Spinal cord (tissue), 9 donors: ENCODE measurements at regions not wholly inside any gene's neighbourhood (a gene's known extent, or its start where the extent isn't known, plus 50 kb on each side); places are given as distances from the start of the nearest gene placed in this dataset.
"Not testable (repeated sequence)": the region's sequence is repeated elsewhere in the genome, so short reads cannot be mapped to it uniquely, and the experiment has no call there.

Source experiments
- DNase-seq, 6 donors: peaks; one replicate each; pipeline versions ENCODE4 v3.0.0 to v3.0.0-alpha.2; 2013 to 2015; ENCODE audit warnings: low spot score in 6 of 6, low read depth in 4 of 6
- H3K27ac ChIP-seq: one replicate; pipeline ENCODE4 v1.5.1; 2013; ENCODE audit warnings: low read depth, low read length, control low read depth
- H3K27me3 ChIP-seq: one replicate; pipeline ENCODE4 v1.6.1; 2013; ENCODE audit warnings: low read length; ENCODE audit not compliant: control insufficient read depth, insufficient read depth
- H3K36me3 ChIP-seq: one replicate; pipeline ENCODE4 v1.6.1; 2013; ENCODE audit warnings: low read length; ENCODE audit not compliant: control insufficient read depth, insufficient read depth
- H3K4me1 ChIP-seq: one replicate; pipeline ENCODE4 v1.6.1; 2013; ENCODE audit warnings: low read length; ENCODE audit not compliant: control insufficient read depth, insufficient read depth
- H3K4me3 ChIP-seq: one replicate; pipeline ENCODE4 v1.5.1; 2013; ENCODE audit warnings: low read depth, low read length, control low read depth
- H3K9me3 ChIP-seq: one replicate; pipeline ENCODE4 v1.6.1; 2013; ENCODE audit warnings: low read length; ENCODE audit not compliant: control insufficient read depth, insufficient read depth
- WGBS: methylation state at CpG from one replicate; pipeline ENCODE4 v1.1.5; 2013; ENCODE audit warnings: missing lambda C conversion rate; ENCODE audit not compliant: insufficient coverage; 5-methylcytosine and 5-hydroxymethylcytosine counted together
- donor health status: healthy.

GRCh38 chr2:186972281-186972970 lies 123.5 kb upstream of the ZSWIM2 start:
- Histone ChIP-seq H3K27me3 (no peaks in the 10 kb centered on the region), H3K27ac (no peak overlapping the region), H3K4me1 (no peaks in the 10 kb centered on the region), H3K36me3 (no peaks in the 10 kb centered on the region), H3K9me3 (no peaks in the 10 kb centered on the region), H3K4me3 (no peak overlapping the region)
- 88% methylated on average over 5 of the region's 7 CpGs for WGBS
- no peak for DNase-seq

GRCh38 chr2:186968277-186968676 lies 119.3 kb upstream of the ZSWIM2 start:
- Histone ChIP-seq H3K4me3 (no peak overlapping the region), H3K9me3 (no peaks in the 10 kb centered on the region), H3K27me3 (no peaks in the 10 kb centered on the region), H3K36me3 (no peaks in the 10 kb centered on the region), H3K4me1 (no peaks in the 10 kb centered on the region), H3K27ac (no peak overlapping the region)
- DNase-seq, result no peak
- WGBS, result 68% methylated on average over 2 of the region's 4 CpGs

GRCh38 chr2:186966015-186966414 lies 117.0 kb upstream of the ZSWIM2 start:
- no peaks in the 10 kb centered on the region for H3K36me3 ChIP-seq
- no peak for DNase-seq
- 100% methylated on average over 2 of the region's 4 CpGs for WGBS

GRCh38 chr2:186962085-186962747 lies 113.2 kb upstream of the ZSWIM2 start:
- no peak overlapping the region for H3K27ac ChIP-seq
- no peak overlapping the region for H3K4me3 ChIP-seq
- H3K27me3 ChIP-seq, result no peaks in the 10 kb centered on the region
- no peak for DNase-seq
- H3K9me3 ChIP-seq, result no peaks in the 10 kb centered on the region
- no peaks in the 10 kb centered on the region for H3K36me3 ChIP-seq
- H3K4me1 ChIP-seq, result no peaks in the 10 kb centered on the region
- 98% methylated on average over 43 of the region's 46 CpGs for WGBS

More at GRCh38 chr2:186966015-186966414, 117.0 kb upstream of the ZSWIM2 start:
- Histone ChIP-seq H3K9me3 (no peaks in the 10 kb centered on the region), H3K27ac (no peak overlapping the region), H3K27me3 (no peaks in the 10 kb centered on the region), H3K4me1 (no peaks in the 10 kb centered on the region), H3K4me3 (no peak overlapping the region)

GRCh38 chr2:186960241-186960640 lies 111.3 kb upstream of the ZSWIM2 start:
- 100% methylated on average over 1 of the region's 5 CpGs for WGBS
- not testable (repeated sequence) for H3K27ac ChIP-seq, H3K36me3 ChIP-seq

GRCh38 chr2:186959486-186959885 lies 110.5 kb upstream of the ZSWIM2 start:
- no peaks in the 10 kb centered on the region for H3K9me3 ChIP-seq
- no peak overlapping the region for H3K27ac ChIP-seq
- DNase-seq, result no peak
- H3K4me1 ChIP-seq, result no peaks in the 10 kb centered on the region
- H3K27me3 ChIP-seq, result no peaks in the 10 kb centered on the region
- no CpG with 5 or more reads among the region's 6 CpGs for WGBS
- no peaks in the 10 kb centered on the region for H3K36me3 ChIP-seq
- no peak overlapping the region for H3K4me3 ChIP-seq

More at GRCh38 chr2:186960241-186960640, 111.3 kb upstream of the ZSWIM2 start:
- H3K4me1 ChIP-seq, H3K9me3 ChIP-seq, H3K27me3 ChIP-seq, DNase-seq, H3K4me3 ChIP-seq: not testable (repeated sequence)

- Histone ChIP-seq H3K36me3 (no peaks in the 10 kb centered on the region), H3K27me3 (no peaks in the 10 kb centered on the region), H3K4me1 (no peaks in the 10 kb centered on the region), H3K4me3 (no peak overlapping the region), H3K27ac (no peak overlapping the region), H3K9me3 (no peaks in the 10 kb centered on the region)
- 100% methylated on average over 1 of the region's 3 CpGs for WGBS
- no peak for DNase-seq
These were observed 101.7 kb upstream of the ZSWIM2 start for GRCh38 chr2:186950694-186951093.

- Histone ChIP-seq H3K36me3 (no peaks in the 10 kb centered on the region), H3K27me3 (no peaks in the 10 kb centered on the region), H3K27ac (no peak overlapping the region), H3K4me1 (no peaks in the 10 kb centered on the region), H3K9me3 (no peaks in the 10 kb centered on the region), H3K4me3 (no peak overlapping the region)
- DNase-seq, result no peak
- WGBS, result 100% methylated on average over 2 of the region's 4 CpGs
These were observed 100.8 kb upstream of the ZSWIM2 start for GRCh38 chr2:186949726-186950256.

- 100% methylated on average over 2 of the region's 2 CpGs for WGBS
- H3K9me3 ChIP-seq, result no peaks in the 10 kb centered on the region
- DNase-seq, result no peak
- H3K36me3 ChIP-seq, result no peaks in the 10 kb centered on the region
- no peak overlapping the region for H3K4me3 ChIP-seq
- H3K27ac ChIP-seq, result no peak overlapping the region
- no peaks in the 10 kb centered on the region for H3K4me1 ChIP-seq
- H3K27me3 ChIP-seq, result no peaks in the 10 kb centered on the region
These were observed 98.5 kb upstream of the ZSWIM2 start for GRCh38 chr2:186947516-186947915.
